ENCODE measurements at regions not wholly inside any gene's neighbourhood (a gene's known extent, or its start where the extent isn't known, plus 50 kb on each side); places are given as distances from the start of the nearest gene placed in this dataset.

- H3K14ac ChIP-seq (ENCODE audit: insufficient read depth, low read length), result no peak overlapping the region
- H3K56ac ChIP-seq (ENCODE audit: insufficient read length, low read depth, low read length), result no peak overlapping the region
- WGBS (ENCODE audit: extremely low coverage, insufficient read length, low lambda C conversion rate), result no CpG with 5 or more reads among the region's 11 CpGs
- no peak overlapping the region for H2AK5ac ChIP-seq (ENCODE audit: insufficient read length, low read length)
- H3K18ac ChIP-seq (ENCODE audit: insufficient read length, low read depth, low read length), result no peak overlapping the region
- no peak overlapping the region for H2AFZ ChIP-seq (ENCODE audit: low read length)
- H3K9me3 Mint-ChIP-seq, result peaks cover 20 to 25% of the 10 kb centered on the region in 2 experiments
- H2BK12ac ChIP-seq (ENCODE audit: insufficient read length, low read depth, low read length), result no peak overlapping the region
- no peaks in the 10 kb centered on the region for H3K79me1 ChIP-seq (ENCODE audit: insufficient read depth, low read depth, low read length, poor library complexity, severe bottlenecking)
- no peaks in the 10 kb centered on the region for H3K23me2 ChIP-seq (ENCODE audit: insufficient read length, low read depth, low read length, poor library complexity, severe bottlenecking)
- H3K4me2 ChIP-seq (ENCODE audit: insufficient read depth, insufficient read length, low read length), result no peak overlapping the region
- no peak overlapping the region for H3K9ac ChIP-seq (ENCODE audit: extremely low read depth, insufficient read length, low read length)
- H4K5ac ChIP-seq (ENCODE audit: insufficient read length, low read depth, low read length), result no peak overlapping the region
- H2BK5ac ChIP-seq (ENCODE audit: insufficient read length, low read length), result no peak overlapping the region
- H4K20me1 ChIP-seq (ENCODE audit: control insufficient read depth, insufficient read depth, insufficient read length), result no peaks in the 10 kb centered on the region
- TF ChIP-seq CTCF (conservative IDR thresholded peaks at IDR 0.05), result no peak
- H3K27me3 ChIP-seq (ENCODE audit: insufficient read depth, low read length), result no peaks in the 10 kb centered on the region
- peaks cover 0 to 14% (median 8%) of the 10 kb centered on the region in 3 experiments; a peak in 5 of 7 replicates for H3K36me3 Mint-ChIP-seq (ENCODE audit: insufficient read depth in 1 of 3, low read depth in 3 of 3)
- DNase-seq, result no peak
- H3K9me3 ChIP-seq (ENCODE audit: control insufficient read depth, low read depth, low read length), result peaks cover 9% of the 10 kb centered on the region
- no peaks in the 10 kb centered on the region for H3K79me2 ChIP-seq (ENCODE audit: insufficient read depth, low read length)
- H4K8ac ChIP-seq (replicated peaks; ENCODE audit: insufficient read length, low read depth, low read length), result no peak overlapping the region
- no peaks in the 10 kb centered on the region for H3K4me1 ChIP-seq (ENCODE audit: insufficient read depth, low read length)
- H3K27ac ChIP-seq (ENCODE audit: insufficient read length, low read depth, low read length), result no peak overlapping the region
- no peak overlapping the region for H3T11ph ChIP-seq (ENCODE audit: low read length)
- no peak overlapping the region for H3K4ac ChIP-seq (ENCODE audit: low read depth, low read length)
- peaks cover 4% of the 10 kb centered on the region; the same call in 1 of the 2 replicates for H3K27me3 Mint-ChIP-seq (ENCODE audit: low read depth)
- H2BK15ac ChIP-seq (ENCODE audit: low read depth, low read length), result no peak overlapping the region
- no peak overlapping the region for H3K4me3 Mint-ChIP-seq
- peaks cover 0 to 9% of the 10 kb centered on the region in 2 experiments; a peak in 1 of 4 replicates for H3K4me1 Mint-ChIP-seq
- H2BK20ac ChIP-seq (ENCODE audit: low read depth, low read length, poor library complexity, severe bottlenecking), result no peak overlapping the region
- H4K91ac ChIP-seq (ENCODE audit: insufficient read length, low read depth, low read length), result no peak overlapping the region
- no peak overlapping the region for H3K23ac ChIP-seq (ENCODE audit: insufficient read length, low read depth, low read length)
- no peak overlapping the region for H2BK120ac ChIP-seq (ENCODE audit: low read depth, low read length, poor library complexity, severe bottlenecking)
- no peak overlapping the region; a peak in 1 of 7 replicates for H3K27ac Mint-ChIP-seq
These were observed 138.2 kb upstream of the DTNBP1 start for GRCh38 chr6:15800841-15801617.
